SK-N-SH (cell line): ENCODE measurements at regions not wholly inside any gene's neighbourhood (a gene's known extent, or its start where the extent isn't known, plus 50 kb on each side); places are given as distances from the start of the nearest gene placed in this dataset.

Experiments used
- CTCF ChIP-seq: fragments of 200-600 bp; sonication (generic); IDR thresholded peaks from 2 replicates; pipeline ENCODE4 v1.6.1; 2017; ENCODE audit warnings: antibody characterized with exemption, mild to moderate bottlenecking, moderate library complexity
- ELF1 ChIP-seq: IDR thresholded peaks from 2 replicates; pipeline ENCODE4 v1.4.0; 2012
- EP300 ChIP-seq, 2 experiments: IDR thresholded peaks; 2 replicates each; pipeline versions ENCODE4 v1.4.0 to v1.6.1; 2012; ENCODE audit warnings: borderline replicate concordance in 1 of 2, low read depth in 1 of 2, low read length in 1 of 2
- FOXJ3 ChIP-seq: sonication (generic); formaldehyde crosslinking; IDR thresholded peaks from 2 replicates; pipeline ENCODE4 v1.5.1; 2020; ENCODE audit warnings: mild to moderate bottlenecking, missing genetic modification reagents
- GABPA ChIP-seq: IDR thresholded peaks from 2 replicates; pipeline ENCODE4 v1.4.0; 2012; ENCODE audit warnings: low read depth, mild to moderate bottlenecking
- JUND ChIP-seq: IDR thresholded peaks from 2 replicates; pipeline ENCODE4 v1.4.0; 2012
- NRF1 ChIP-seq: IDR thresholded peaks from 2 replicates; pipeline ENCODE4 v1.6.1; 2012; ENCODE audit warnings: low read depth, mild to moderate bottlenecking, low read length
- POLR2AphosphoS5 ChIP-seq: IDR thresholded peaks from 2 replicates; pipeline ENCODE4 v1.6.1; 2012; ENCODE audit warnings: low read depth, low read length
- REST ChIP-seq: IDR thresholded peaks from 2 replicates; pipeline ENCODE4 v1.6.1; 2012; ENCODE audit warnings: mild to moderate bottlenecking, low read depth, low read length, moderate library complexity
- RXRA ChIP-seq: IDR thresholded peaks from 2 replicates; pipeline ENCODE4 v1.4.0; 2012; ENCODE audit warnings: low read depth, mild to moderate bottlenecking, borderline replicate concordance
- USF1 ChIP-seq: IDR thresholded peaks from 2 replicates; pipeline ENCODE4 v1.4.0; 2012; ENCODE audit warnings: low read depth, borderline replicate concordance

- TF ChIP-seq USF1 (no peak), EP300 (IDR thresholded peaks at IDR 0.05; ENCODE audit: borderline replicate concordance in 1 of 2, low read depth in 1 of 2, low read length in 1 of 2) (no peak), CTCF (no peak), GABPA (no peak), JUND (no peak), REST (no peak), RXRA (no peak), FOXJ3 (CRISPR knock-in tag) (no peak), ELF1 (no peak), NRF1 (no peak), POLR2AphosphoS5 (no peak)
These were observed 92.6 kb upstream of the TMTC4 start for GRCh38 chr13:100767192-100767591.
